Glutamatergic neuron (in vitro differentiated cells): ENCODE measurements at regions not wholly inside any gene's neighbourhood (a gene's known extent, or its start where the extent isn't known, plus 50 kb on each side); places are given as distances from the start of the nearest gene placed in this dataset.

ENCODE experiments used
- DNase-seq: peaks from one replicate; pipeline ENCODE4 v3.0.0; 2022
- H3K27ac Mint-ChIP-seq: one replicate; pipeline ENCODE4 v1.8.0; 2020; ENCODE audit warnings: mild to moderate bottlenecking, mixed read lengths, inconsistent platforms; ENCODE audit not compliant: unreplicated experiment
- H3K27me3 Mint-ChIP-seq: one replicate; pipeline ENCODE4 v1.8.0; 2020; ENCODE audit warnings: mild to moderate bottlenecking, moderate library complexity, mixed read lengths, inconsistent platforms; ENCODE audit not compliant: unreplicated experiment
- H3K36me3 Mint-ChIP-seq: one replicate; pipeline ENCODE4 v1.8.0; 2020; ENCODE audit warnings: mild to moderate bottlenecking, mixed read lengths, inconsistent platforms; ENCODE audit not compliant: unreplicated experiment
- H3K4me1 Mint-ChIP-seq: one replicate; pipeline ENCODE4 v1.8.0; 2020; ENCODE audit warnings: mild to moderate bottlenecking, low read depth, mixed read lengths, inconsistent platforms; ENCODE audit not compliant: unreplicated experiment
- H3K4me3 Mint-ChIP-seq: one replicate; pipeline ENCODE4 v1.8.0; 2020; ENCODE audit warnings: mild to moderate bottlenecking, mixed read lengths, inconsistent platforms; ENCODE audit not compliant: unreplicated experiment
- H3K9me3 Mint-ChIP-seq: one replicate; pipeline ENCODE4 v1.8.0; 2020; ENCODE audit warnings: mild to moderate bottlenecking, moderate library complexity, mixed read lengths, inconsistent platforms; ENCODE audit not compliant: unreplicated experiment
- TF ChIP-seq, protein P1 (sequence below): fragments of 200-600 bp; sonication (generic); IDR thresholded peaks from one replicate; pipeline ENCODE4 v1.5.0; 2021; ENCODE audit not compliant: partially characterized antibody, unreplicated experiment

DNA sequence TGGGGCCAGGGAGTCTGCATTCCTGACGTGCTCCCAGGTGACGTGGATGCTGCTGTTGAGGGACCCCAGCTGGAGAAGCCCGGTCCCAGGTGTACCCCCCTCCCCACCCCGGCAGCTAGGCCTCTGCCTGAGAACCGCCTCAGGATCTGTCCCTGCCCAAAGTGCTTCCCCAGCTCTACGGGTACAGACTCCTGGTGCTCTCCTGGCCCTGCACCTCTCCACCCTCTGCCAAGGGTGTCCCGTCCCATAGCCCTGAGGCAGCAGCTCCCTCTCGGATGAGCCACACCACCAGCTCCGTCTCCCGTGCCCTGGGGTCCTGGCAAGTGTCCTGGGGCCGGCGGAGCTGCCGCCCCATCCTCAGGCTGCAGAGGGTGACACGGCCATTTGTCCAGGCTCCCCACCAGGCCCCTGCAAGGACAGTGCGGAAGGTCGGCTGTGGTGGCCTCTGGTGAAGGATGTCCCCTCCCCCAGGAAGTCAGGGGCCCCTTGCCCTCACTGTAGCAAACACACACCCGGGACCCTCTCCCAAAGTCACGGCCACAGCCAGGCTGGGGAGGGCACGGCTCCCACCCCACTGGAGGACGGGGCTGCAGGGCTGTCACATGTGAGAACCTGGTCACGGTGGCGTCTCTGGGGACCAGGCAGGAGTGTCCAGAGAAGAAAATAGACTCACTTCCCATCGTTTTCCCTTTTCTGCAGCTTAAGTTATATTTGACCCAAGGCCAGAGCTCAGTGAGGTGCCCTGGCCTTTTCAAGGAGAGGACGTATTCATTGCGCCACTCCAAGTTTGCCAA lies 74.4 kb upstream of the FBRSL1 start:
- no peak overlapping the region for H3K4me3 Mint-ChIP-seq
- no peak overlapping the region for H3K27ac Mint-ChIP-seq
- H3K9me3 Mint-ChIP-seq: peaks cover 13% of the 10 kb centered on the region
- DNase-seq: no peak
- H3K36me3 Mint-ChIP-seq: no peaks in the 10 kb centered on the region
- peaks cover 14% of the 10 kb centered on the region for H3K27me3 Mint-ChIP-seq
- peaks cover 4% of the 10 kb centered on the region for H3K4me1 Mint-ChIP-seq
- TF ChIP-seq, protein P1, sequence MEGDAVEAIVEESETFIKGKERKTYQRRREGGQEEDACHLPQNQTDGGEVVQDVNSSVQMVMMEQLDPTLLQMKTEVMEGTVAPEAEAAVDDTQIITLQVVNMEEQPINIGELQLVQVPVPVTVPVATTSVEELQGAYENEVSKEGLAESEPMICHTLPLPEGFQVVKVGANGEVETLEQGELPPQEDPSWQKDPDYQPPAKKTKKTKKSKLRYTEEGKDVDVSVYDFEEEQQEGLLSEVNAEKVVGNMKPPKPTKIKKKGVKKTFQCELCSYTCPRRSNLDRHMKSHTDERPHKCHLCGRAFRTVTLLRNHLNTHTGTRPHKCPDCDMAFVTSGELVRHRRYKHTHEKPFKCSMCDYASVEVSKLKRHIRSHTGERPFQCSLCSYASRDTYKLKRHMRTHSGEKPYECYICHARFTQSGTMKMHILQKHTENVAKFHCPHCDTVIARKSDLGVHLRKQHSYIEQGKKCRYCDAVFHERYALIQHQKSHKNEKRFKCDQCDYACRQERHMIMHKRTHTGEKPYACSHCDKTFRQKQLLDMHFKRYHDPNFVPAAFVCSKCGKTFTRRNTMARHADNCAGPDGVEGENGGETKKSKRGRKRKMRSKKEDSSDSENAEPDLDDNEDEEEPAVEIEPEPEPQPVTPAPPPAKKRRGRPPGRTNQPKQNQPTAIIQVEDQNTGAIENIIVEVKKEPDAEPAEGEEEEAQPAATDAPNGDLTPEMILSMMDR: no peak

DNA sequence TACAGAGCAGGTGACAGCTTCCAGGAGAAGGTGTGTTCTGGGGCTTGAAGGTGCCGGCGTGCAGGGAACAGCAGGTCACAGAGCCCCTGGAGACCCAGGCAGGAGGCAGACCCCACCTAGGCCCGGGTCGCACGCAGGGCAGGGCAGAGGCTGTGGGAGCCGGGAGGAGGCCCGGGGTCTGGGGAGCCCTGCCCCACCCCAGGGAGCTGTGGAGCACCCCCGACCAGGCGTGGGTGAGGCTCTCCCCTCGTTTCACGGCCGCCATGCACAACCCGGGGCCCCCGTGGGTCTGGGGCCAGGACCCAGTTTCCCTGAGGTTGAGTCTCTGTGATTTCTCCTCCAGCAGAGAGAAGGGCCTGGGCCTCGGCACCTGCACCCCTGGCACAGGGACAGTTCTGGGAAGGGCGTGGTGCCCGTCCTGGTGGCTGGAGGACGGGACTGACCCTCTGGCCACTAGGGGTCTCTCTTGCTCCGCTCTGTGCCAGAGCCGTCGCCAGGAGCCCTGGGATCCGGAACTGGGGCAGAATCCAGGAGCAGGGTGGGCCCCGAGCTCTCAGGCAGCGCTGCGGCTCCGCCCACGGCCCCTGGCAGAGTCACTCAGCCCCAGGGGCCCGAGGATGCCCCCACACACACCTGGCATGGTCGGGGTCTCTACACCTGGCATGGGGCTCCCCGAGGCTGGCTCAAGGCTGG lies 75.2 kb upstream of the FBRSL1 start:
- Mint-ChIP-seq H3K27ac (no peak overlapping the region), H3K4me3 (no peak overlapping the region), H3K4me1 (peaks cover 4% of the 10 kb centered on the region), H3K27me3 (peaks cover 14% of the 10 kb centered on the region), H3K9me3 (peaks cover 11% of the 10 kb centered on the region), H3K36me3 (no peaks in the 10 kb centered on the region)
- TF ChIP-seq, protein P1: peak; percentile 81
- peak; percentile 89 for DNase-seq

GRCh38 chr12:132413931-132414588 lies 75.9 kb upstream of the FBRSL1 start:
- DNase-seq: peak; percentile 79
- TF ChIP-seq, protein P1: peak; percentile 88
- peaks cover 14% of the 10 kb centered on the region for H3K27me3 Mint-ChIP-seq
- H3K9me3 Mint-ChIP-seq: peaks cover 11% of the 10 kb centered on the region
- H3K4me1 Mint-ChIP-seq: peaks cover 2% of the 10 kb centered on the region
- H3K27ac Mint-ChIP-seq: no peak overlapping the region
- H3K36me3 Mint-ChIP-seq: no peaks in the 10 kb centered on the region
- no peak overlapping the region for H3K4me3 Mint-ChIP-seq

DNA sequence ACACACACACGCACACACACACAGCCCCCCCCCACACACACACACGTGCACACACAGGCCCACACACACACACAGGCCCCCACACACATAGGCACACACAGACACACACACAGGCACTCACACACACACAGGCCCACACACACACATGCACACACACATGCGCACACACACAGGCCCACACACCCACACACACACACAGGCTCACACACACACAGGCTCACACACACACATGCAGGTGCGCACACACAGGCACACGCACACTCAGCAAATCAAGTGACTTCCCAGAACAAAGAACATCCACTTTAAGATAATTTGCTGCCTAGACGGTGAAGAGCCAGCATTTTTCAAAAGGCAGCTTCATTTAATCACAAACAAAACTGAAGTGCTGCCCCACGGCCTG lies 78.5 kb upstream of the FBRSL1 start:
- Mint-ChIP-seq H3K36me3 (no peaks in the 10 kb centered on the region), H3K27me3 (peaks cover 10% of the 10 kb centered on the region), H3K4me3 (no peak overlapping the region), H3K27ac (peak overlapping the region; percentile 36), H3K4me1 (peaks cover 2% of the 10 kb centered on the region), H3K9me3 (peaks cover 8% of the 10 kb centered on the region)
- no peak for DNase-seq
- TF ChIP-seq, protein P1: no peak

GRCh38 chr12:132410849-132411248 lies 79.1 kb upstream of the FBRSL1 start:
- DNase-seq: no peak
- TF ChIP-seq, protein P1: no peak
- Mint-ChIP-seq H3K36me3 (no peaks in the 10 kb centered on the region), H3K9me3 (peaks cover 7% of the 10 kb centered on the region), H3K27me3 (peaks cover 10% of the 10 kb centered on the region), H3K27ac (no peak overlapping the region), H3K4me3 (no peak overlapping the region), H3K4me1 (peaks cover 2% of the 10 kb centered on the region)
